NCI-H146 treated with DMSO at 0.1 percent for 48 hours (cell line): ENCODE measurements at regions not wholly inside any gene's neighbourhood (a gene's known extent, or its start where the extent isn't known, plus 50 kb on each side); places are given as distances from the start of the nearest gene placed in this dataset.

Source experiments
- DNase-seq: peaks from one replicate; lab custom pipeline; 2025; ENCODE audit not compliant: unreplicated experiment; lab: John Stamatoyannopoulos, UW

DNA sequence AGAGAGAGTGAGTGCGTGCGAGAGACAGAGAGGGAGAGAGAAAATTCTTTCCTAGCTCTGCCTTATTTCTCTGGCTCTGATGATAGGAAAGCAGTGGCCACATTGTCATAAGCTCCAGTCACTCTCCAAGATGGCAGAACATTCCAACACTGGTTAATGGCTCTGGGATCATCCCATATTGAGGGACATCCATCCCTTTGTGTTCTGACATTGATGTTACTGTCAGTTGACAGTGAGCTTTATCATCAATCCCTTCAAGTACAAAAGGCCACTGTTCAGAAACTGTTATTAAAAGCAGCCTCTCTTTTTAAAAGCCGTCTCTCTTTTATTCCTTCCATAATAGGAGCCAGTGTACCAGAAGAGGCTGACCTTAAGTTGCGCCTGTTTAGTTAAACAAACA, 1084.9 kb upstream of the RBFOX1 start:
- no peak for DNase-seq

DNA sequence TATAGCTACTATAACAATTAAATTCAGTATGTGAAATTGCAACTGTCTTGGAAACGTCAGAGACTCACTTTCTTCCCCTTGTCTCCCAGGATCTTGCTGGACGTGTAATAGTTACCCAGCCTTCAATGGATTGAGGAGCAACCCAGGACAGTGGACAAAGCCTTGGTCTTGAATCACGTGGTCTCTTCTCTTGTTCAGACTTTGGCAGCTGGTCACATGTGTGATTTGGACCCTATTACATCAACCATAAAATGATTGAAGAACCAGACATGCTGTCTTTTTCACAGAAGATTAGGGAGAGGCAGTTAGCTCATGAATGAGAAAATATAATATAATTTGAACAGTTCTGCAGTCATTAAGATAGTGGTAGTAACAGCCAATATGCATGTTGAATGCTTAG, 1085.5 kb upstream of the RBFOX1 start:
- DNase-seq: no peak

DNA sequence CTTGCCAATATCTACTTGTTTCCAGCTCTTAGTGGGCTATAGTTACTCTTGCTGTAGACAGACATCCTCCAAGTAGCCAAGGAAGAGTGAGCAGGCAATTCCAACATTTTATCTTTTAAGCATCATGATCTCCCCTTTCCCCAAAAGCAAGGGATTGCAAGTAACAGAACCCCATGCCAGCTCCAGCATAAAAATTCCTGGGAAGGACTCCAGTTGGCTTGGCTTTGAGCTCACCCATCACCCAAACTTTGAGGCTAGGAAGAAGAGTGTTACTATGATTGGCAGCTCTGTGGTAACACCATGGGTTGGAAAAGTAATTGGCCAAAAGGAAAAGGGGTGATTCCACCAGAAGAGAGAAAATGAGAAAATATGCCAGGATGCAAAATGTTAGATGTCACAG, 1086.4 kb upstream of the RBFOX1 start:
- no peak for DNase-seq

DNA sequence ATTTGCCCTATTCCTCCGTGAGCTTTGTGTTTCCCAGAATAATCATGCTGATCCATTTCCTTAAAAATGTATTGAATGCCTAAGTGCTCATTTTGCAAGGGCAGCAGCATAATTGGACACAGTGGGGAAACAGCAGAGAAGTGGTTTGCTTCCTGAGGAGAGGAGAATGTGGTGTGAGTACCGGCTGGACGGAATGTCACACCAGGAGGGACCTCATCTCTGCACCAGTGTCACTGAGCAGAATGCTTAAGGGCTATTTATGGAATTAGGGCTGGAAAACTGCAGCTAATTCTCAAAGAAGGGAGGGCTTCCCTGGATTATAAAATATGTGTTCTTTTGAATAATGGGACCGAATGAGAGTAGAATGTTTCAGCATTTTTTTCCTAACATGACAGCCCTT, 1100.6 kb upstream of the RBFOX1 start:
- DNase-seq: no peak

DNA sequence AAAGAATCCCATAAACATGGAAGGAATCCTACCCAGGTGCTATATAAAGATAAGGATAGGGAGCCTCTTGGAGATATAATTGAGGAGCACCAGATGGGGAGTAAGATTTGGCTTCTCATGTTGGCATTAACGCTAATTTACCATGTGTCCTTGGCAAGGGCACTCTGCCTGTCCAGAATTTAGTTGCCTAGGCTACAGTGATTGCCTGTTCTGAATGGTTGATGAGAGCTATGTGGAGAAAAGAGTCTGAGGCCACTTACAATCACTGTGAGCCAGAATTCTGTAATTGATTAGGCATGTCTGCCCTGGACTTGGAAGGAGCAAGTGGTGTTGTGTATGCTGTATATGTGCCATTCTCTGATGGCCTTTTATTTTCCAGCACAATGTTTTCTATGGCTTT, 1101.2 kb upstream of the RBFOX1 start:
- DNase-seq: no peak

DNA sequence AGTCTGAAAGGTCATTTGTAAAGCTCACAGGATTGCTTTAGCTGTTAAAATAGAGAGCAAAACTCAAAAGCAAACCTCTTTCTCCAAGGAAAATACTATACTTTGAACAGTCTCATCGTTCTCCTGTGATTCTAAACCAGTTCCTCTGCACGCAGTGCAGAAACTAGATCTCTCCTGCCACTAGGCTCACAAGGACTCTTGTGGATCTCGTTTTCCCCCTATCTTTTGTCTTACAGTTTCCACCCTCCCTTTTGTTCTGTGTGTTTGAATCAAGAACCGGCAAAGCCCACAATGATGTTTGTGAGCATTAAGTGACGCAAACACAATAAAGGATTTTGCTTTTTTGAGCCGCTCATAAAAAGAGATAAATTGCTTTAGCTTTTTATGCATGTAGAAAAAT, 1103.5 kb upstream of the RBFOX1 start:
- no peak for DNase-seq

DNA sequence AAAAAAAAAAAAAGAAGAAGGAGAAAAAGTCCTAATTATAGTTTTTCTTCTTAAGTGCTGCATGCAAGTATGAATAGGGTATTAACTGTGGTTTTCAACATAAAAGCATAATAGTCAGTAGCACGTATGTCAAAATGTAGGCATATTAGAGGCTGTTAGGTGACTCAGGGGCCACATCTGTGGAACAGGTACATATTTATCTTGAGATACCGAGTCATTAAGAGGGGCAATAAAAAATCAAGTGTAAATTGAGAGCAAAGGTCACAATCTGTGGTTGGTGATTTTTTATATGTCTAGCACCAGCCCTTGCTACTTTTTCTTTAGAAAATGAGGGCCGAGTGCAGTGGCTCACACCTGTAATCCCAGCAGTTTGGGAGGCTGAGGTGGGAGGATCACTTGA, 1113.8 kb upstream of the RBFOX1 start:
- no peak for DNase-seq

DNA sequence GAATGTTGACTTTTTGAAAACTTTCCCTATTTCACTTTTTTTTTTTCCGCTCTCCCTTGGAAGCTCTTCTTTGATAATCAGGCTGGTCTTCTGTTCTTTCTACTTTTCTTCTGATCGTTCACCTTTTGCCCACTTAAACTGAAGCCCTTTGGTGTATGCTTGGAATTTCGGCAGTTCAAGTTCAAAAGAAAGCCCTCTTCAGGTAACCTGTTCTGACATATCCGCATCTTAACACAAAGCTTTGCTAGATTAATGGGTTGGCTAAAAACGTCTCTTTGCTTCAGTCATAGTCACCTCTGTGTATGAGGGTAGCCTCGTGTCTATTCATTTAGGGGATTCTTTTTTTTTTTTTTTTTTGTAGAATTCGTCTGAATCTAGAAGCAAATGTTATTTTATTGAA, 1115.8 kb upstream of the RBFOX1 start:
- no peak for DNase-seq

DNA sequence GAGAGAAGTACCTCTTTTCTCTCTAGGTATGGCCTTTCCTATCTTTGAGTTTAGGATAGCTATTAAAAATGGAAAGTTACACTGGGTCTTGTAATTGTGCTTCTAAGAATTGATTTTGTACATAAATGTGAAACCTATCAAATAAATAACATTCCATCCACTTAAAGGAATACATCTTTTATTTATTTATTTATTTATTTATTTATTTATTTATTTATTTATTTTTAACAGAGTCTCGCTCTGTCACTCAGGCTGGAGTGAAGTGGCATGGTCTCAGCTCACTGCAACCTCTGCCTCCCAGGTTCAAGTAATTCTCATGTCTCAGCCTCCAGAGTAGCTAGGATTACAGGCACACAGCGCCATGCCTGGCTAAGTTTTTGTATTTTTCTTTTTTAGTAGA, 1114.0 kb upstream of the EEF2KMT start:
- DNase-seq: no peak

DNA sequence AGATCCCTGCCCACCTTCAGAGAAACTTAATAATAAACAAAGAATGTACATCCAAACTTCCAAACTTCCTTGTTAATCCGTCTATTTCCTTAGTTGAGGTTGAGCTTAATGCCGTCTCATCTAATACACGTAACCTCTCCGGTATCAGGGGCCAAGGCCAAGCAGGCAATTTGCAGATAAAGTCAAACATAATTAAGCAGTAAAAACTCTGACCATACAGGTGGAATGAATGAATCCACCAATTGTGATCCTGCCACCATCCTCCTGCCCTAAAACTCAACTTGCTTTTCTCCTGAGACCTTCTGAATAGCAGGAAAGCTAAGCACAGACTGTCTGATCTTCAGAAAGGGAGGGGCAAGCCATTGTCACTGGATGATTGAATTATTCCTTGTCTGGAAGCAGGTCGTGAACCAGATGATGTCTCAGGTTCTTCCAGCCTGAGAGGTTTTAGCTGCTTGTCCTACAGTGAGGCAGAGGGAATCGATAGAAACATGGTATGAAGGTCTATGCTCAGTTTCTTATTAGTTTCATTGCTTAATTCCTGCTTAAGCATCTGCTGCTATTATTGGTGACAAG, 1111.8 kb upstream of the EEF2KMT start:
- DNase-seq: no peak

DNA sequence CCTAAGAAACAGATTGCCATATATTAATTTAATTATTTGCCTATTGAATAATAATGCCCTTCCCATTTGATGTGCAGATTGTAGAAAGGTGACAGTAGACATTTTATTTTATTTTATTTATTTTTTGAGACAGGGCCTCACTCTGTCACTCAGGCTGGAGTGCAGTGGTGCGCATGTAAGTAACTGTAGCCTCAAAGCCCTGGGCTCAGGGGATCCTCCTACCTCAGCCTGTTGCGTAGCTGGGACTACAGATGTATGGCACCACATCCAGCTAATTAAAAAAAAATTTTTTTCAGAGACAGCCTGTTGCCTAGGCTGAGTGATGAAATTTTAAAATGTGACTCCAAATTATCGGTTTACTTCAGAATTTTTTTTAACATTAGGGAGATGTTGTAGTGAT, 1110.0 kb upstream of the EEF2KMT start:
- DNase-seq: no peak

DNA sequence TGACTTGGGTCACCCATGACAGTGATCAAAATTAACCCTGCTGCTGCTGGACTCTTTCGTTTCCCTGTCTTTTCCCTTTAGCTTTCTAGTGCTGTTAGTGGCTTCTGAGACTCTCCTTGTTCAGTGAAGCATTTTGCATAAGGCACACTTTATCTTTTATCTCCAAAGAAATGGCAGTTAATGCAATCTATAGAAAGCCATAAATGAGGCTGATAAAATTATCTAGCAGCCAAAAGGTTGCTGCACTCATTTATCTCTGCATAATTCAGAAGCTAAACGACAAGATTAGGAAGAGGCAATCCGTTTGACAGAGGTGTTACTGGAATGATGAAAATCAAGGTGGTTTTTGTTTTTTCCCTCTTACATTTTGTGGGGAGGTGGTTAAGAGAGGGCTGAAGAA, 1109.5 kb upstream of the EEF2KMT start:
- no peak for DNase-seq

DNA sequence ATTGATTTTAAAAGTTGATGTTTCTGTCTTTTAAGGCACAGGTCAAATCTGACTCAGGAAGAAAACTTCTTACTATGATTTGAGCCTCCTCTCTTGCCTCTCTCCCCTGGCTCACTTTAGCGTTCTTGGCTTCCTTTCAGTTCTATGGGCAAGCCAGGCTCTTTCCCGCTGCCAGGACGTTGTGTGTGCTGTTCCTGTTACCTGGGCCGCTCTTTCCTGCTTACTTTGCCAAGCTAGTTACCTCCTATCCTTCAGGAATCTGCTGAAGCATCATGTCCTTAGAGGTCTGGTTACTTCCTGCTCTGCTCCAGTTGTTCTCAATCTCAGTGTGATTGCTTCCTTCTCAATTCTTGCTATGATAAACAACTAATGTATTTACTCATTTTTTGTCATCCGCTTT, 1108.5 kb upstream of the EEF2KMT start:
- DNase-seq: no peak

DNA sequence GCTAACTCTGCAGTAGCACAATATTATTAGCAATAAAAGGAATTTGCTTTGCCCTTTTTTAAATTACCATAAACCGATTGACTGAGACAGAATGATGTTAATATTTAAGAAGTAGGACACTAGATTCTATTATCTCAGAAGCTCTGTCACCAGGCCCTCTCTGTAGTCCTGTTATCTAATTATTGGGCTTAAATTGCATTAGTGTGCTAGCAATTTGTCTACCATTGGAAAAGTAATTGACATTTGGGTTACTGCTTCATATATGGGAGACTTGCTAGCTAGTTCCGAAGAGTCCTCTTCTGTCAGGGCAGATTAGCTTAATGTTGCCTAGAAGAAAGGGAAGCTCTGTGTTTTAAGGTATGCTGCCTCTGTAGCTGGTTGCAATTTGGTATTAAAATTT, 1107.3 kb upstream of the EEF2KMT start:
- no peak for DNase-seq

DNA sequence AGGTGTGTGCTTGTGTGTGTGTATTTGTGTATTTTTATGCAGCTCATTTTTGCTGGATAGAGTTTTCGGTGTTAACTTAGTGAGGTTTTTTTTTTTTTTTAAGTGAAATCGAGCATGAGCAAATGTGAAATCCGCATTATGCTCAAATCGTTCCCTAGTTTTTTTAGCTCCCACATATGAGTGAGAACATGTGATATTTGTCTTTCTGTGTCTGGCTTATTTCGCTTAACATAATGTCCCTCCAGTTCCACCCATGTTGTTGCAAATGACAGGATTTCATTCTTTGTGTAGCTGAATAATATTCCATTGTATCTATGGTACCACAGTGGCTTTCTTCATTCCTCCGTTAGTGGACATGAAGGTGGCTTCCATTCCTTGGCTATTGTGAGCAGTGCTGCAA, 1103.3 kb upstream of the EEF2KMT start:
- DNase-seq: no peak

DNA sequence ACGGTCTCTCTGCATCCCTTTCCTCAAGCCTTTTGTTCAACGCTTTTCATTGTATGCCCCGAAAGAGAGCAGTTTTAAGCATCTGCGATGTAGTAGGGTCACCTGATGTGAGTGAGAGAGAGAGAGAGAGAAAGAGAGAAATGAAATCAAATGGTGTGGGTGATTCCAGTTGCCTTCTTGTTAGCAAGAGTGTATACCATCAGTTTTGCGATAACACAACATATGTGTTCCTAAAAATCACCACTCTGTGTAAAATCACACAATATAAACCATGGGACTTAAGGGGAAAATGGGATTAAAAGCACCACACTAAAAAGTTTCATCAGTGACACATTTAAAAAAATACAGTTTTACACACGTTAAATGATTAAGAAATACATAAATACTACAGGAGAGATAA, 1102.7 kb upstream of the EEF2KMT start:
- DNase-seq: no peak

DNA sequence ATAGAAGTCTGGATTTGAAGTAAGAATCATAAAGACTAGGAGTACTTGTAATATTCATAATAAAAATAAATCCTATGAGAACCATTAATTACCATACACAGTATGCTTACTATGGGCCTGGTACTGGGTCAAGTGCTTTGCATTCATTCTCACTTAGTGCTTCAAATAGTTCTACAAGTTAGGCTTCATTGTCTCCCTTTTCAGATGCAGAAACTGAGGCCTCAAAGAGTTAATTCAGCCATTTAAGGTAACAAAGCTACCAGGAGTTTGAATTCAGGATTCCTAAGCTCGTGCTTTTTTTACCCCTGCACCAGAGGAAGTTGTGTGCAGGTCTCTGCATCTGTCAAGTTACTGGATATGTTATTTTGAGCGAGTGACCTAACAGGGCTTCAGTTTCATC, 1098.4 kb upstream of the EEF2KMT start:
- no peak for DNase-seq

DNA sequence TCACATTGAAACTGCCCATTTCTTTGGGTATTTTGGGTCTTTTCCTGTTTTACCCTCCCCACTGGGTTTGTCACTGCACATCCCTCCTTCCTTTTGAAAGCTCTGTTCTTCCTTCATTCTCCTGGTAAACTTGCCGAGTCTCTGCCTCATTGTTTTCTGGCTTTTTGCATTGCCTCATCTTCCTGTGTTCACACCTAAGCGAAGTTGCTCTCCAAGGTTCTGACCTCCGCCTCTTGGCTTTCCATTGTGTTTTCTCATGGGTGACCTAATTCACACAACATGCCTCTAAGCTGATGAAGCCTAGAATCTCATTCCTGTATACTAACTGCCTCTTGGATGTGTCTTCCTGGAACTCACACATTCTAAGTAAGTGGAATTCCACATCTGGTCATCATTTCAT, 1096.1 kb upstream of the EEF2KMT start:
- DNase-seq: no peak

DNA sequence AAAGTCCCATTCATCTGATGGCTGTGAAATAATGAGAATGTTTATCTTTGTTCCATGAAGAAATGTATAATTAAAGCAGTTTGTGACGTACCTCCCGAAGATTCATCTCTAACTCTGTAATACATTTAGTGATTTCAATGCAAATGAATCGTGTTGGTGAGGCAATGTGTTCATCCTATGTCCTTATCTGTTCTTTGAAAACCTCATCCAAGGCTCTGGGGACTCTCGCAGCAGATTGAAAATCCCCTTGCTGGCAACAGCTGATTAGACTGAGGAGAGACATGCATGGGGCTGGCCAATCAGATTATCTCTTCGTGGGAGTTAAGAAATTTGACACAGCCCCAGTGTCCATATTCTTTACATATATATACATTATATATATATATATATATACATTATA, 1095.4 kb upstream of the EEF2KMT start:
- no peak for DNase-seq

DNA sequence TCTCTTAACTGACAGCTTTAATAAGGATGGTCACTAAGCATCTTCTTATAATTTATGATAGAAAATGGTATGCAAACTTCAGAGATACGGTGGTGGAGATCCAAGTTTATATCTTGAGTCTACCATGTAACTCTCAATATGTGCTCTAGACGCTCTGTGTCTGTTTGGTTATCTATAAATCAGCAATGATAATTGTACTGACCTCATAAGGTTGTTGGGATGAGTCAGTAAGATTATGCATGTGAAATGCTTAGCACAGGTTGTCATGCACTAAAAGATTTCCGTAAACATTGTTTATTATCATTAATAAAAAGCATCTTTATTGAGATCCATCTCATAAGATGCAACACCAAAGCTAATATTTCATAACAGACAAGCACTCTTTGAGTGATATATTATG, 1094.9 kb upstream of the EEF2KMT start:
- DNase-seq: no peak

DNA sequence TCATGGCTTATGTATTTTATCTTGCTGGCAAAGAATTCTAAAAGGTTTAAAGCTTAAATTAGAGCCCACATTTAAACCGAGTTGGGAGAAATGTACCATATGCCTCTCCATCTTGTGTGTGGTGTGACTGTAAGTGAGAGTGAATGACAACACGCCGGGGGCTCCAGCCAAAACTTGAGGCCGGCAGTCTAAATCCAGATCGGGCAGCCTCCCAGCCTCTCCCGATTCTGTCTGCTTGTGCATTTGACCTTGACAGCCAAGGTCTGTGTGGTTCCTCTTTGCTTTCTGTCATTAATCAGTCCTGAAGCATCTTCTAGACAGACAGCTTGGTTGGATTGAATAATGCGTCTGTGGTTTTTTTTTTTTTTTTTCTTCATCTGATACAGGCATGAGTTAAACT, 1093.2 kb upstream of the EEF2KMT start:
- no peak for DNase-seq

DNA sequence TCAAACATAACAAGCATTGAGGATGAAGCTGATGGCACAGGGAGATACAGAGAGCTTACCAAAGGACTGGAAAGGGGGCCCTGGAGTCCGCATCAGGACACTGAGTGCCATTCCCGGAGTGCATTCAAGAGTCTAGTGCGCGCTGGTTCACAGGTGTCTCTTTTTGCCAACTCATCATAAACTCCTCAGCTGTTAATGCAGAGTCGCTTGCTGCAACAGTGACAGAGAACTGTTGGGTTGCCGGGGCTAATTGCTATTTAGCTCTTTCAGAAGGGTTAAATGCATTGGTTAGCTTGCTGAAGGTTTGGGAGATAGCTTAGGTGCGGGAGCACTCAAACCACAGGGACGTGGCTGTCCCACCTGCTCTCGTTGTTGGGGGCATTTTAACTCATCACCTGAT, 1091.6 kb upstream of the EEF2KMT start:
- DNase-seq: no peak

DNA sequence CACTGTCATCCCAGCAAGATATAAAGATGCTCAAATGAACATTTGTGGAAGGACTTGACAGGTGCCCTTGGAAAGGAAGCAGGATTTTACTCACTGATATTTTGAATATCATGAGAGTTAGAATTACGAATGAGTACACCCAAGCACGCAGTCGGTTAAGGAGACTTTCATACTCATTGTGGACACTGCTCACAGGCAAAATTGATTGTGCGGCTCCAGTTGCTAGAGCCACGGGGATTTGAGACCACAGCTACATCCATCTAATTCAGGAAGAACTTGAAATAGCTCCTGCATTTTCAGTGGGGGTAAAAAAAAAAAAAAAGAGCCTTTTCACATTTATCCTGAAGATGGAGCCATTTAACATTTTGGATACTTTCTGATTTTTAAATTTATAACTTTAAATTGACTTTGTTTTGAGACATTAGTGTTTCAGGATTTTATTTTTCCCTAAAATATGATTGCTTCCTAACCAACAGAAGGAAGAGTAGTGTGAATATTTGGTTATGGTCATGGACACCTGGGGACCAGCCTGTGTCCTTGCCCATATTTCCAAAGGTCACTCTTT, 1080.1 kb upstream of the EEF2KMT start:
- DNase-seq: no peak

DNA sequence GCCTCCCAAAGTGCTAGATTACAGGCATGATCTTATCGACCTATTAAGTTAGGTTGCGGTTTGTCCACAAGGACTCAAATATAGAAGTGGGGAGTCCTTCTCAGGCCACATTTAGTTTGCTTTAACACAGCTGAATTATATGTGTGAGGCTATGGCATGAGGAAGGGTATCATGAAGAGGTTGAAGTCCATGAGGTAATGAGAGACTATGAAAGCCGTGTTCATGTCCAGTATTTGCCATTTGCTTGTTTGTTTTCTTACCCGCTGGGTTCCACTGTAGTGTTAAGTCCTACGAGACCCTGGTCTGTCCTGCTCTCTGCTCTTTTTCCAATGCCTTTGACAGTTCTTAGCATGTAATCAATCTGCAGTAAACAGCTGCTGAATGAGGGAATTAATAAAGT, 1072.4 kb upstream of the EEF2KMT start:
- no peak for DNase-seq
